CD8-positive, alpha-beta memory T cell (primary cell): ENCODE measurements at regions not wholly inside any gene's neighbourhood (a gene's known extent, or its start where the extent isn't known, plus 50 kb on each side); places are given as distances from the start of the nearest gene placed in this dataset.
"Not testable (repeated sequence)": the region's sequence is repeated elsewhere in the genome, so short reads cannot be mapped to it uniquely, and the experiment has no call there.

Source experiments
- CTCF ChIA-PET: fragments of 350-600 bp; sonication (Branson Sonifier 250); formaldehyde crosslinking; loops from one replicate; lab custom pipeline; 2021; ENCODE audit warnings: antibody characterized with exemption; lab: Charles Lee
- POLR2A ChIA-PET: fragments of 350-600 bp; sonication (Branson Sonifier 250); formaldehyde crosslinking; loops from one replicate; lab custom pipeline; 2021; ENCODE audit warnings: antibody characterized with exemption; lab: Charles Lee
- DNase-seq, 5 donors: peaks; one replicate each; pipeline versions ENCODE4 v3.0.0 to v3.0.0-alpha.2; 2020 to 2022; ENCODE audit warnings: mixed read lengths in 1 of 5
- H3K27ac ChIP-seq: one replicate; pipeline ENCODE4 v1.7.0; 2013; ENCODE audit warnings: low read depth, mild to moderate bottlenecking, low read length, moderate library complexity
- H3K27me3 ChIP-seq: 2 replicates; pipeline ENCODE4 v1.7.0; 2013; ENCODE audit warnings: low read length, mild to moderate bottlenecking; ENCODE audit not compliant: insufficient read depth, poor library complexity, severe bottlenecking
- H3K36me3 ChIP-seq: 2 replicates; pipeline ENCODE4 v1.7.0; 2013; ENCODE audit warnings: mild to moderate bottlenecking, low read length, moderate library complexity; ENCODE audit not compliant: insufficient read depth
- H3K4me1 ChIP-seq: 2 replicates; pipeline ENCODE4 v1.7.0; 2013; ENCODE audit warnings: mild to moderate bottlenecking, low read length, moderate library complexity; ENCODE audit not compliant: insufficient read depth
- H3K4me3 ChIP-seq: 2 replicates; pipeline ENCODE4 v1.7.0; 2013; ENCODE audit warnings: mild to moderate bottlenecking, low read length
- H3K9me3 ChIP-seq: 2 replicates; pipeline ENCODE4 v1.7.0; 2013; ENCODE audit warnings: mild to moderate bottlenecking, low read length
- H3K27ac Mint-ChIP-seq, 8 donors: one replicate each; pipeline ENCODE4 v1.8.0; 2020 to 2021; ENCODE audit warnings: mixed read lengths in 8 of 8, mild to moderate bottlenecking in 6 of 8, inconsistent platforms in 3 of 8, moderate library complexity in 3 of 8
- H3K27me3 Mint-ChIP-seq, 2 donors: one replicate each; pipeline ENCODE4 v1.8.0; 2020 to 2021; ENCODE audit warnings: mixed read lengths in 2 of 2, mild to moderate bottlenecking in 1 of 2, moderate library complexity in 1 of 2
- H3K36me3 Mint-ChIP-seq, 3 donors: one replicate each; pipeline ENCODE4 v1.8.0; 2020 to 2021; ENCODE audit warnings: mixed read lengths in 3 of 3, inconsistent platforms in 1 of 3, mild to moderate bottlenecking in 1 of 3
- H3K4me1 Mint-ChIP-seq, 3 donors: one replicate each; pipeline ENCODE4 v1.8.0; 2020 to 2021; ENCODE audit warnings: mixed read lengths in 3 of 3, inconsistent platforms in 1 of 3, mild to moderate bottlenecking in 1 of 3
- H3K4me3 Mint-ChIP-seq, 7 donors: one replicate each; pipeline ENCODE4 v1.8.0; 2020 to 2021; ENCODE audit warnings: mixed read lengths in 7 of 7, mild to moderate bottlenecking in 6 of 7, moderate library complexity in 4 of 7, inconsistent platforms in 2 of 7
- H3K9me3 Mint-ChIP-seq, 5 donors: one replicate each; pipeline ENCODE4 v1.8.0; 2020 to 2022; ENCODE audit warnings: mixed read lengths in 5 of 5, mild to moderate bottlenecking in 3 of 5, moderate library complexity in 2 of 5, inconsistent platforms in 1 of 5

DNA sequence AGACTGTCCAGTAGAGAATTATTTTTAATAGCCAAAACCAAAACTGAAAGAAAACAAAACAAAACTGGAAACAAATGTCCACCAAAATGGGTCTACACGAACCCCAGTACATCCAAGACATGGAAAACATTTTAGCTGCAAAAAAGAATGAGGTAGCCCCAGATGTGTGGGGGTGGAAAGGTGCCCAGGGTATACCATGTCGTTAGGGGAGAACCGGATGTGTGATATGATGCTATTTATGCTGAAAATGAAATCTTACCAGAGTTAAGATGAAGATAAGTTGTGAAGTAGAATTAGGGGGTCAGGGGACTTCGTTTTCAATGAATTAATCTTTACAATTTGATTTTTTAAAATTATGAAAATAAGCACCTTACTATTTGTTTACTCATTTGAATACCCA lies 72.2 kb downstream of the PROP1 start:
- H3K36me3 ChIP-seq, H3K4me3 ChIP-seq, H3K9me3 Mint-ChIP-seq, H3K27ac ChIP-seq, CTCF ChIA-PET, H3K27me3 ChIP-seq, H3K27me3 Mint-ChIP-seq, H3K4me1 Mint-ChIP-seq, DNase-seq, H3K9me3 ChIP-seq, H3K4me1 ChIP-seq, H3K36me3 Mint-ChIP-seq, POLR2A ChIA-PET: not testable (repeated sequence)
- H3K27ac Mint-ChIP-seq: peak overlapping the region in 5 of 8 donors; percentile 47 to 87 (median 58)
- H3K4me3 Mint-ChIP-seq: peak overlapping the region in 5 of 7 donors; percentile 19 to 72 (median 57)

DNA sequence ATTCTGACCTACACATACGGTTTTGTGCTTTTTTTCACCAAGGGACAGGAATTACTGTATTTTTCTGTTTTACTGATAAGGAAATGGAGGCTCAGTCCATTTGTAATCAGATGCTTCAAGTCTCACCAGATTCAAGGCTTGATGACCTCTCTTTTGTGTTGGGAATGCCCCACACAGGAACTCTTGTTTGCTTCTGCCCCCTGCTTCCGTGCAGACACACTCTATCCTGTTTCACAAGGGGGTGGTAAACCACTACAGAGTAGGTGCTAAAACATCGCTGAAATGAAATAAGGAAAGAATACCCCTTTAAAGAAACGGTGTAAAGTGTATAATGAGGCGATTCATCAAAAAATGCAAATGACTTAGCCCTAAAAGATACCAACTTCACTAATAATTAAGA lies 72.9 kb downstream of the PROP1 start:
- H3K4me1 Mint-ChIP-seq, H3K36me3 ChIP-seq, H3K27me3 Mint-ChIP-seq, H3K27me3 ChIP-seq, DNase-seq, H3K36me3 Mint-ChIP-seq, H3K9me3 Mint-ChIP-seq, H3K9me3 ChIP-seq, POLR2A ChIA-PET, CTCF ChIA-PET, H3K4me1 ChIP-seq, H3K27ac ChIP-seq, H3K4me3 ChIP-seq: not testable (repeated sequence)
- Mint-ChIP-seq H3K4me3 (peak overlapping the region in 1 of 7 donors; percentile 30), H3K27ac (peak overlapping the region in 6 of 8 donors; percentile 14 to 87 (median 60))

DNA sequence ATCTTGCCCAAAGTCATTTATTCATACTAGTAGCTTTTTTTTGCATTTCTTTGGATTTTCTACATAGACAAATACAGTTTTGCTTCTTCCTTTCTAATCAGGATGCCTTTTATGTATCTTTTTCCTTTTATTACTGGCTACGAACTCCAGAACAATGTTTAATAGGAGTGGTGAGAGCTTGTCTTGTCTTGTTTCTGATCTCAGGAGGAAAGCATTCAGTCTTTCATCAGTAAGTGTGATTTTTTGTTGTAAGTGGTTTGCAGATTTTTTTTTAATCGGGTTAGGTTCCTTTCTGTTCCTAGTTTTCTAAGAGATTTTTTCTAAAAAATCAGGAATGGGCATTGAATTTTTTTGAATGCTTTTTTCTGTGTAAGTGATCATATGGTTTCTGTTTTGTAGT lies 86.8 kb downstream of the PROP1 start:
- H3K27ac ChIP-seq, DNase-seq, H3K9me3 ChIP-seq, H3K4me3 ChIP-seq, H3K27me3 ChIP-seq, H3K9me3 Mint-ChIP-seq, H3K4me1 Mint-ChIP-seq, POLR2A ChIA-PET, H3K27me3 Mint-ChIP-seq, H3K36me3 ChIP-seq, H3K4me3 Mint-ChIP-seq, H3K36me3 Mint-ChIP-seq, CTCF ChIA-PET, H3K4me1 ChIP-seq: not testable (repeated sequence)
- H3K27ac Mint-ChIP-seq: peak overlapping the region in 2 of 8 donors; percentile 29 to 59

DNA sequence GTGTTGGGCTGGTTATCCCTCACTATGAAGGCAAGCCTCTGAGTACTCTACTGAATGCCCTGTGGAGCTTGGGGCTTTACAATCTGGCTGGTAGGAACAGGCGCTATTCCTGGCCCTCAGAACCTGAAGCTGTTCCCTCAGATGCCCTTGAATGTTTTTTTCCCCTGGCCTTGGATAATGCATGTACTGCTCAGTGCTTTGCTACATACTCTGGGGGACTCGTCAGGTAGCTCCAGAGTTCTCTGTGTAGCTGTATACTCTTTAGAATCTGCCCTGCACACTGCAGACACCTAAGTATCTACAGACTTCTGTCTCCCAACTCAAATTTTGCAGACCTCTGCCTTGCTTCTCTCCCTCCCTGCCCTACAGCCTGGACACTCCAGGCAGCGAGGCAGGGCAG lies 93.2 kb downstream of the PROP1 start:
- H3K36me3 ChIP-seq, H3K4me1 ChIP-seq, H3K36me3 Mint-ChIP-seq, DNase-seq, H3K27ac ChIP-seq, H3K9me3 ChIP-seq, CTCF ChIA-PET, H3K27me3 Mint-ChIP-seq, POLR2A ChIA-PET, H3K9me3 Mint-ChIP-seq, H3K4me3 Mint-ChIP-seq, H3K4me3 ChIP-seq, H3K4me1 Mint-ChIP-seq, H3K27ac Mint-ChIP-seq, H3K27me3 ChIP-seq: not testable (repeated sequence)

DNA sequence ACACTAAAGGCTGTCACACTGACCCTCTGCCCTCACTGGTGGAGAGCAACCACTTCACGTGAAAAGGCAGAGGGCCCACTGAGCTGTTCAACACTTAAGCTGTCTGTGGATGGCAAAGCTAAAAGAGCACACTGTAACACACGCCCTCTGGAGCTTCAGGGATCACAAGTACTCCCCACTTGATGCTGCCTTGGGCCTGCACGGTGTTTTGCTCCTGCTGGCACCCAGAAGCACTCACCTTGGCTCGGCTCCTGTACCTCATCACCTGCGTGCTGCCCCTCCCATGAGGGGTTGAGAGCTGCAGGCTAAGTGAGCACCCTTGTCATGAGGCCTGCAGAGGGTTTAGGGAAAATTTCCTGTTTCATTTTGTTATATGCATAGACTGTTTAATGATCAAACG lies 96.0 kb downstream of the PROP1 start:
- H3K27me3 Mint-ChIP-seq, POLR2A ChIA-PET, H3K9me3 Mint-ChIP-seq, H3K36me3 Mint-ChIP-seq, DNase-seq, H3K36me3 ChIP-seq, H3K4me1 Mint-ChIP-seq, H3K9me3 ChIP-seq, CTCF ChIA-PET, H3K4me3 ChIP-seq, H3K27me3 ChIP-seq, H3K27ac ChIP-seq, H3K4me3 Mint-ChIP-seq, H3K27ac Mint-ChIP-seq, H3K4me1 ChIP-seq: not testable (repeated sequence)

DNA sequence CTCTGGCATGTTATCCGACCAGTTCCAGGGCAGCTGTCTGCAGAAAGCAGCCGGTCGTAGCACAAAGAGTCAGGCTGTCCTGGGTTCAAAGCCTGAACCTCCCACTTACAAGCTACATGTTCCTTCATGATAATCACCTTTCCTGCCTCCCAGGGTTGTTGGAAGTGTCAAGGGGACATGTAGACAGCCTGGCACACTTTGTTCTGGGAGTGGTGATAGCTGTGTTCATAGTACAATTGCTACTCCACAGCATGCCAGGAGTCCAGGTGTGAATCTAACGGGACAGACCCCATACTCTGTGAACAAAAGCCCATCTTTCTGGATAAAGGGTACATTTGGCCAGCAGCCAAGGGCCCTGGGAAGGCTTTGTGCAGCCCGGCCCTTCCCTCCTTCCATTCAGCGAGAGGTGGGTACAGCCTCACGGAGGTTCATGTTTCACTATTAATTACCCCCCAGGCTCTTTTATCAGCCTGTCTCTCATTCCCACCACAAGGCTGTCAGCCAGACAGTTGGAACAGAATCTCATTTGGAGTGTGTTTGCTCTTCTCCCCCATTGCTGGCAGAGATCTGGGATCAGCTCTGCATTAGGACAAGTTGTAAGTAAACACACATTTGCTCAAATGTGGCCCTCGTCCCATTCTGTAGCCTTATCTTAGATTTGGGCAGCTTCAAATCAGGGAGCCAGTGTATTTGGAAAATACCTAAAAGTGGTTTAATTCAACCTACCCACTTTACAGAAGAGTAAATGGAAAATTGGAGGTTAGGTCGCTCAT lies 101.2 kb downstream of the PROP1 start:
- H3K36me3 ChIP-seq, H3K27ac Mint-ChIP-seq, H3K9me3 Mint-ChIP-seq, H3K4me1 Mint-ChIP-seq, H3K4me3 ChIP-seq, H3K9me3 ChIP-seq, H3K4me1 ChIP-seq, H3K27ac ChIP-seq, H3K36me3 Mint-ChIP-seq, H3K27me3 ChIP-seq, DNase-seq, CTCF ChIA-PET, H3K4me3 Mint-ChIP-seq, POLR2A ChIA-PET, H3K27me3 Mint-ChIP-seq: not testable (repeated sequence)

DNA sequence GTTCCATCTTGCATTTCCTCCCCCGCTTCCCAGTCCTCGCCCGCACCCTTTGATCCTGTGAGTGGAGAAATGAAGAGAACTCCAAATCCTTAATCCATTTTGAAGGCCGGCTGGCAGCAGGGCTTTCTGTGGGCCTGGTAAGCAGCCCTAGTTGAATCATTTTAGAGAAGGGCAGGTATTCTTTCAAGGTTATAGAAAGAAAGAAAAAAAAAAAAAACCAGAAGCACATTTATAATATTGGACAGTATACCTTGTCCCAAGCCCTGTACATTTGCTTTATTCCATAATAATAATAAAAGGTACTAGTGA lies 103.7 kb downstream of the PROP1 start:
- H3K36me3 Mint-ChIP-seq, H3K9me3 Mint-ChIP-seq: not testable (repeated sequence)

DNA sequence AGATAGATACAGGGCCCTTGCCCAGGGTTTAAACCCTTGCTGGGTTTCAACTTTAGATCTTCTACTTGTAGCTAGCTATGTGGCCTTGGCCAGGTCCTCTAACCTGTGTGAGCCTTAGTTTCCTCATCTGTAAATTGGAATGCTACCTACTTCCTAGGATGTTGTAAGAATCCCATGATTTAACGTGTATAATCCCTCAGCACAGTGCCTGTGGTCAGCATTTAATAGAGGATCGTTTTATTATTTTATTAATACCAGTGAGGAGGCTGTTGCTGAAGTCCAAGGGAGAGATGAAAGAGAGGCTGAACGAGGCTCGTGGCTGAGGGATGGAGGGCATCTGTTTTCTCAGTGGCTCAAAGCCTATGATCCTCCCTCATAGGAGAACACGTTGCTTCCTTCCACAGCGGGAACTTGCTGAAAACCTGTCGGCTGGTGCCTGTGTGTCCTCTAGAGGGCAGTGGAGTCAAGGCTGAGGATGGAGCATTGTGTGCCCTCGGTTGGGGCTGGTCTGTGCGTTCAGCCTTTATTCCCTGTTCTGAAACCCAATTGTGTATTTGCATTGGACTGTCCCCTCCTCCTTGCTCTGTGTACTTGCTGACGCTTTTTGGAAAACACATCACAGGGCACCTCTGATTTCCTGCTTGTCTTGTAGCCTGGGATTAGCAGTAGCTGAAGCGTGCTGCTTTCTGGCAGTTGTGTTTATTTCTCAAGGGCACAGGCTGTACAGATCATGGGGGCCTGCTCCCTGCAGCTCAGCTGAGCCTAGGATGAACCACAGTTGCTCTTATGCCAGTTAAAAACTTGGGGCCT lies 104.3 kb downstream of the PROP1 start:
- H3K4me1 Mint-ChIP-seq, CTCF ChIA-PET, H3K27ac ChIP-seq, H3K27ac Mint-ChIP-seq, H3K4me1 ChIP-seq, H3K36me3 Mint-ChIP-seq, H3K9me3 ChIP-seq, H3K27me3 ChIP-seq, H3K36me3 ChIP-seq, H3K27me3 Mint-ChIP-seq, POLR2A ChIA-PET, H3K4me3 Mint-ChIP-seq, H3K4me3 ChIP-seq, H3K9me3 Mint-ChIP-seq: not testable (repeated sequence)
- peak in 4 of 5 donors; percentile 5 to 56 (median 22) for DNase-seq

More for the DNA sequence above, 103.7 kb downstream of the PROP1 start:
- CTCF ChIA-PET, DNase-seq, H3K4me3 ChIP-seq, H3K27ac ChIP-seq, H3K36me3 ChIP-seq, H3K27me3 ChIP-seq, POLR2A ChIA-PET, H3K4me3 Mint-ChIP-seq, H3K9me3 ChIP-seq, H3K4me1 Mint-ChIP-seq, H3K27me3 Mint-ChIP-seq, H3K27ac Mint-ChIP-seq, H3K4me1 ChIP-seq: not testable (repeated sequence)
